ENCODE measurements at regions not wholly inside any gene's neighbourhood (a gene's known extent, or its start where the extent isn't known, plus 50 kb on each side); places are given as distances from the start of the nearest gene placed in this dataset.

DNA sequence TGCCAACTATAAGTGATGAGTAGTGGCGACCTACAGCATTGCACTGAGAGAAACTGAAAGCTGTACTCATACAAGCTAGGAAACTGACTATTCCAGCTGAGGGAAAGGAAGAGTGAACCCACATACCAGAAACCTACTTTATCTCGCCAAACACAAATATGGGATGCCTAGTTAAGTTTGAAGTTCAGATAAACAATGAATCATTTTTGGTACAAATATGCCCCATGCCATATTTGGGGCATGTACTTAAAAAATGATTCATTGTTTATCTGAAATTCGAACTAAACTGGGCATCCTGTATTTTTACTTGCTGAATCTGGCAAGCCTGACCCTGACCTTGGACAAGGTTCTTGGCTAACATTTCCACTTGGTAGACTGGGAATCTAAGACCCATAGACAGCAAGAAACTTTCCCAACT lies 527.8 kb upstream of the PSMD7 start:
- H3K4me3 ChIP-seq (ENCODE audit: extremely low read depth in 1 of 4, insufficient read depth in 2 of 4, low read depth in 3 of 4, low read length in 4 of 4), result no peak overlapping the region
- ChIA-PET POLR2A (ENCODE audit: partially characterized antibody) (no interaction called here), CTCF (ENCODE audit: partially characterized antibody) (interaction anchor here (0.9 to 3.7 kb wide), 5 partner anchors 8 to 25 kb away, joined by 3 to 13 read pairs (median 4); no protein-coding TSS in a partner anchor)
- H2BK20ac ChIP-seq (ENCODE audit: low read length), result no peak overlapping the region
- H2BK15ac ChIP-seq (ENCODE audit: low read length), result no peak overlapping the region
- no peaks in the 10 kb centered on the region for H3K9me3 ChIP-seq (ENCODE audit: insufficient read depth in 2 of 2, low read depth in 1 of 2, low read length in 1 of 2)
- no peak overlapping the region for H3K23ac ChIP-seq (ENCODE audit: insufficient read length)
- no peak overlapping the region for H3K4ac ChIP-seq (replicated peaks; ENCODE audit: insufficient read length, low read depth, low read length)
- no peak overlapping the region for H3K27ac ChIP-seq (ENCODE audit: low read depth, low read length)
- H3K4me2 ChIP-seq (ENCODE audit: insufficient read depth in 1 of 2, low read depth in 2 of 2, low read length in 2 of 2), result no peak overlapping the region
- H3K36me3 ChIP-seq (ENCODE audit: control insufficient read depth in 2 of 4, insufficient read depth in 4 of 4, low read length in 3 of 4), result no peaks in the 10 kb centered on the region
- H2BK5ac ChIP-seq (ENCODE audit: low read depth, low read length), result no peak overlapping the region
- H3K14ac ChIP-seq (ENCODE audit: insufficient read length), result no peak overlapping the region
- no peaks in the 10 kb centered on the region for H3K23me2 ChIP-seq (ENCODE audit: low read depth, low read length)
- H3K18ac ChIP-seq (ENCODE audit: extremely low read depth, low read length), result no peak overlapping the region
- no peak overlapping the region for H4K91ac ChIP-seq (replicated peaks; ENCODE audit: insufficient read length, low read length)
- FAIRE-seq (no peak), DNase-seq (ENCODE audit: low read depth in 1 of 2, low spot score in 2 of 2) (no peak)
- H4K8ac ChIP-seq (ENCODE audit: extremely low read depth, insufficient read depth, low read length), result no peak overlapping the region
- 93% methylated on average over 3 of the region's 3 CpGs; no CpG with 5 or more reads in 1 of the 2 experiments for WGBS, 2 experiments (ENCODE audit: extremely low coverage in 1 of 2, insufficient coverage in 1 of 2, insufficient read length in 1 of 2, insufficient replicate concordance in 2 of 2, low coverage in 1 of 2, low lambda C conversion rate in 2 of 2, missing lambda C conversion rate in 1 of 2)
- H4K20me1 ChIP-seq (replicated peaks in 1 of 2; ENCODE audit: control insufficient read depth in 1 of 2, insufficient read depth in 2 of 2, low read length in 2 of 2), result no peaks in the 10 kb centered on the region
- no peak overlapping the region for H2BK120ac ChIP-seq (replicated peaks; ENCODE audit: low read depth, low read length)
- H4K5ac ChIP-seq (ENCODE audit: insufficient read length, low read depth, low read length), result no peak overlapping the region
- H3K4me1 ChIP-seq (replicated peaks in 1 of 4; ENCODE audit: control insufficient read depth in 3 of 4, insufficient read depth in 4 of 4, low read length in 3 of 4), result no peaks in the 10 kb centered on the region
- no peak overlapping the region for H2BK12ac ChIP-seq (ENCODE audit: low read depth, low read length)
- no peaks in the 10 kb centered on the region for H3K79me1 ChIP-seq (ENCODE audit: low read depth, low read length)
- no peaks in the 10 kb centered on the region for H3K79me2 ChIP-seq (ENCODE audit: control insufficient read depth in 1 of 2, insufficient read depth in 2 of 2, low read length in 2 of 2)
- no peak overlapping the region for H3K9ac ChIP-seq (replicated peaks in 1 of 4; ENCODE audit: extremely low read depth in 1 of 4, low read depth in 3 of 4, low read length in 3 of 4)
- H3K56ac ChIP-seq (replicated peaks; ENCODE audit: insufficient read length, low read depth, low read length), result no peak overlapping the region
- no peaks in the 10 kb centered on the region for H3K27me3 ChIP-seq (replicated peaks in 1 of 4; ENCODE audit: control insufficient read depth in 3 of 4, extremely low read depth in 1 of 4, insufficient read depth in 3 of 4, low read length in 3 of 4)
- no peak overlapping the region for H2AFZ ChIP-seq (ENCODE audit: low read length)
- no peak overlapping the region for H2AK5ac ChIP-seq (ENCODE audit: low read depth, low read length)
- TF ChIP-seq, protein P1, sequence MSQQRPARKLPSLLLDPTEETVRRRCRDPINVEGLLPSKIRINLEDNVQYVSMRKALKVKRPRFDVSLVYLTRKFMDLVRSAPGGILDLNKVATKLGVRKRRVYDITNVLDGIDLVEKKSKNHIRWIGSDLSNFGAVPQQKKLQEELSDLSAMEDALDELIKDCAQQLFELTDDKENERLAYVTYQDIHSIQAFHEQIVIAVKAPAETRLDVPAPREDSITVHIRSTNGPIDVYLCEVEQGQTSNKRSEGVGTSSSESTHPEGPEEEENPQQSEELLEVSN (IDR thresholded peaks at IDR 0.05), result no peak
- TF ChIP-seq CHD1 (IDR thresholded peaks at IDR 0.05; ENCODE audit: low read depth, low read length), result no peak
- no peak for TF ChIP-seq JUN (IDR thresholded peaks at IDR 0.05; ENCODE audit: low read depth, low read length)
- TF ChIP-seq HDAC2 (IDR thresholded peaks at IDR 0.05; ENCODE audit: borderline replicate concordance in 1 of 2, low read depth in 2 of 2, low read length in 2 of 2), result no peak
- no peak for TF ChIP-seq CEBPB (IDR thresholded peaks at IDR 0.05; ENCODE audit: low read depth, low read length)
- TF ChIP-seq, protein P2, sequence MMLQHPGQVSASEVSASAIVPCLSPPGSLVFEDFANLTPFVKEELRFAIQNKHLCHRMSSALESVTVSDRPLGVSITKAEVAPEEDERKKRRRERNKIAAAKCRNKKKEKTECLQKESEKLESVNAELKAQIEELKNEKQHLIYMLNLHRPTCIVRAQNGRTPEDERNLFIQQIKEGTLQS (IDR thresholded peaks at IDR 0.05; ENCODE audit: insufficient read depth, low read depth, low read length), result no peak
- TF ChIP-seq KDM1A (IDR thresholded peaks at IDR 0.05; ENCODE audit: borderline replicate concordance, low read length), result no peak
- TF ChIP-seq BCL11A (IDR thresholded peaks at IDR 0.05; ENCODE audit: low read depth in 2 of 2, low read length in 2 of 2), result no peak
- TF ChIP-seq SIN3A (conservative IDR thresholded peaks at IDR 0.05 in 1 of 2, IDR thresholded peaks at IDR 0.05 in 1 of 2; ENCODE audit: low read depth in 1 of 2, low read length in 2 of 2), result no peak
- no peak for TF ChIP-seq EGR1 (IDR thresholded peaks at IDR 0.05; ENCODE audit: borderline replicate concordance, low read depth, low read length)
- TF ChIP-seq HDAC6 (IDR thresholded peaks at IDR 0.05; ENCODE audit: low read depth, low read length), result no peak
- TF ChIP-seq GTF2F1 (IDR thresholded peaks at IDR 0.05; ENCODE audit: borderline replicate concordance, low read depth, low read length), result no peak
- TF ChIP-seq, protein P3, sequence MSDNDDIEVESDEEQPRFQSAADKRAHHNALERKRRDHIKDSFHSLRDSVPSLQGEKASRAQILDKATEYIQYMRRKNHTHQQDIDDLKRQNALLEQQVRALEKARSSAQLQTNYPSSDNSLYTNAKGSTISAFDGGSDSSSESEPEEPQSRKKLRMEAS (IDR thresholded peaks at IDR 0.05), result no peak
- no peak for TF ChIP-seq POLR2A (IDR thresholded peaks at IDR 0.05; ENCODE audit: control extremely low read depth in 1 of 2, low read depth in 2 of 2, low read length in 2 of 2)

All from H1 (cell line).